ENCODE measurements at regions not wholly inside any gene's neighbourhood (a gene's known extent, or its start where the extent isn't known, plus 50 kb on each side); places are given as distances from the start of the nearest gene placed in this dataset.
A peak's percentile ranks its signal among the peaks of the same experiment; 100 is the strongest.

- no peak overlapping the region for H3K4me3 ChIP-seq
- no peak for DNase-seq
- H3K36me3 ChIP-seq, result no peaks in the 10 kb centered on the region
- no peaks in the 10 kb centered on the region for H3K27me3 ChIP-seq
- H3K27ac ChIP-seq, result no peak overlapping the region
- peaks cover 21% of the 10 kb centered on the region for H3K4me1 ChIP-seq
- no peaks in the 10 kb centered on the region for H3K9me3 ChIP-seq (replicated peaks)
Observed at GRCh38 chr5:124670722-124671184, 75.7 kb downstream of the ZNF608 start.

- Histone ChIP-seq H3K36me3 (no peaks in the 10 kb centered on the region), H3K4me3 (no peak overlapping the region), H3K9me3 (replicated peaks) (no peaks in the 10 kb centered on the region), H3K27me3 (no peaks in the 10 kb centered on the region), H3K27ac (no peak overlapping the region), H3K4me1 (peaks cover 22% of the 10 kb centered on the region)
- DNase-seq, result no peak
Observed at GRCh38 chr5:124669956-124670721, 76.3 kb downstream of the ZNF608 start.

- H3K27ac ChIP-seq, result no peak overlapping the region
- no peak for DNase-seq
- peaks cover 29% of the 10 kb centered on the region for H3K4me1 ChIP-seq
Observed at GRCh38 chr5:124669300-124669648, 77.2 kb downstream of the ZNF608 start.

GRCh38 chr5:124668353-124669299, 77.8 kb downstream of the ZNF608 start:
- no peak overlapping the region for H3K4me3 ChIP-seq
- H3K27ac ChIP-seq, result no peak overlapping the region
- no peaks in the 10 kb centered on the region for H3K9me3 ChIP-seq (replicated peaks)
- no peaks in the 10 kb centered on the region for H3K27me3 ChIP-seq
- peaks cover 35% of the 10 kb centered on the region for H3K4me1 ChIP-seq
- DNase-seq, result no peak
- no peaks in the 10 kb centered on the region for H3K36me3 ChIP-seq

More at GRCh38 chr5:124669300-124669648, 77.2 kb downstream of the ZNF608 start:
- Histone ChIP-seq H3K9me3 (replicated peaks) (no peaks in the 10 kb centered on the region), H3K4me3 (no peak overlapping the region), H3K27me3 (no peaks in the 10 kb centered on the region), H3K36me3 (no peaks in the 10 kb centered on the region)

- H3K27ac ChIP-seq, result peak overlapping the region; percentile 32
- no peaks in the 10 kb centered on the region for H3K9me3 ChIP-seq (replicated peaks)
- H3K4me1 ChIP-seq, result peaks cover 56% of the 10 kb centered on the region
- no peaks in the 10 kb centered on the region for H3K36me3 ChIP-seq
- no peak overlapping the region for H3K4me3 ChIP-seq
- no peak for DNase-seq
- H3K27me3 ChIP-seq, result no peaks in the 10 kb centered on the region
Observed at GRCh38 chr5:124665625-124666024, 80.8 kb downstream of the ZNF608 start.

GRCh38 chr5:124665035-124665434, 81.4 kb downstream of the ZNF608 start:
- peak overlapping the region; percentile 32 for H3K27ac ChIP-seq
- H3K27me3 ChIP-seq, result no peaks in the 10 kb centered on the region
- DNase-seq, result peak; percentile 64 to 83
- H3K36me3 ChIP-seq, result no peaks in the 10 kb centered on the region
- no peak overlapping the region for H3K4me3 ChIP-seq
- H3K4me1 ChIP-seq, result peaks cover 58% of the 10 kb centered on the region
- no peaks in the 10 kb centered on the region for H3K9me3 ChIP-seq (replicated peaks)

- Histone ChIP-seq H3K4me1 (peaks cover 62% of the 10 kb centered on the region), H3K9me3 (replicated peaks) (no peaks in the 10 kb centered on the region)
Observed at GRCh38 chr5:124664287-124664686, 82.2 kb downstream of the ZNF608 start.

GRCh38 chr5:124663101-124663506, 83.3 kb downstream of the ZNF608 start:
- Histone ChIP-seq H3K4me1 (peaks cover 64% of the 10 kb centered on the region), H3K4me3 (no peak overlapping the region), H3K36me3 (no peaks in the 10 kb centered on the region), H3K27me3 (no peaks in the 10 kb centered on the region), H3K27ac (peak overlapping the region; percentile 96), H3K9me3 (replicated peaks) (no peaks in the 10 kb centered on the region)
- peak; percentile 44 to 70 for DNase-seq

More at GRCh38 chr5:124664287-124664686, 82.2 kb downstream of the ZNF608 start:
- Histone ChIP-seq H3K27ac (peak overlapping the region; percentile 4; the same call in 1 of the 2 replicates), H3K27me3 (no peaks in the 10 kb centered on the region), H3K4me3 (no peak overlapping the region), H3K36me3 (no peaks in the 10 kb centered on the region)
- no peak for DNase-seq

GRCh38 chr5:124662181-124662781, 84.2 kb downstream of the ZNF608 start:
- H3K36me3 ChIP-seq, result no peaks in the 10 kb centered on the region
- peak in 1 of 2 experiments; percentile 50 for DNase-seq
- peak overlapping the region; percentile 96 for H3K27ac ChIP-seq
- no peaks in the 10 kb centered on the region for H3K9me3 ChIP-seq (replicated peaks)
- peaks cover 64% of the 10 kb centered on the region for H3K4me1 ChIP-seq
- no peaks in the 10 kb centered on the region for H3K27me3 ChIP-seq
- peak overlapping the region; percentile 42 for H3K4me3 ChIP-seq

GRCh38 chr5:124661317-124662141, 84.9 kb downstream of the ZNF608 start:
- peak; percentile 87 to 95 for DNase-seq
- peaks cover 70% of the 10 kb centered on the region for H3K4me1 ChIP-seq
- H3K9me3 ChIP-seq (replicated peaks), result no peaks in the 10 kb centered on the region
- no peaks in the 10 kb centered on the region for H3K27me3 ChIP-seq
- H3K27ac ChIP-seq, result peak overlapping the region; percentile 96
- H3K36me3 ChIP-seq, result no peaks in the 10 kb centered on the region
- peak overlapping the region; percentile 42 for H3K4me3 ChIP-seq

- Histone ChIP-seq H3K4me3 (peak overlapping the region; percentile 10; the same call in 1 of the 2 replicates), H3K27ac (peak overlapping the region; percentile 96), H3K4me1 (peaks cover 74% of the 10 kb centered on the region), H3K27me3 (no peaks in the 10 kb centered on the region), H3K36me3 (no peaks in the 10 kb centered on the region), H3K9me3 (replicated peaks) (no peaks in the 10 kb centered on the region)
- peak; percentile 30 to 47 for DNase-seq
Observed at GRCh38 chr5:124660229-124661093, 86.0 kb downstream of the ZNF608 start.

- H3K9me3 ChIP-seq (replicated peaks), result no peaks in the 10 kb centered on the region
- H3K27ac ChIP-seq, result peak overlapping the region; percentile 96
- DNase-seq, result peak in 1 of 2 experiments; percentile 43
- no peaks in the 10 kb centered on the region for H3K36me3 ChIP-seq
- H3K4me3 ChIP-seq, result no peak overlapping the region
- peaks cover 72% of the 10 kb centered on the region for H3K4me1 ChIP-seq
- no peaks in the 10 kb centered on the region for H3K27me3 ChIP-seq
Observed at GRCh38 chr5:124659798-124660197, 86.6 kb downstream of the ZNF608 start.

- H3K27ac ChIP-seq, result peak overlapping the region; percentile 96; the same call in 1 of the 2 replicates
- no peaks in the 10 kb centered on the region for H3K9me3 ChIP-seq (replicated peaks)
- H3K36me3 ChIP-seq, result no peaks in the 10 kb centered on the region
- DNase-seq, result no peak
- H3K4me1 ChIP-seq, result peaks cover 64% of the 10 kb centered on the region
- H3K27me3 ChIP-seq, result no peaks in the 10 kb centered on the region
- H3K4me3 ChIP-seq, result no peak overlapping the region
Observed at GRCh38 chr5:124658867-124659557, 87.4 kb downstream of the ZNF608 start.

Measured in SJCRH30 (cell line).